Neural crest cell (in vitro differentiated cells): ENCODE measurements at regions not wholly inside any gene's neighbourhood (a gene's known extent, or its start where the extent isn't known, plus 50 kb on each side); places are given as distances from the start of the nearest gene placed in this dataset.

Experiments
- DNase-seq: peaks from one replicate; pipeline ENCODE4 v3.0.0; 2021; ENCODE audit warnings: low read depth, mixed read lengths, low spot score
- H3K27ac Mint-ChIP-seq: one replicate; pipeline ENCODE4 v1.8.0; 2021; ENCODE audit warnings: mild to moderate bottlenecking, mixed read lengths; ENCODE audit not compliant: unreplicated experiment
- H3K27me3 Mint-ChIP-seq: 2 replicates; pipeline ENCODE4 v1.8.0; 2021; ENCODE audit warnings: low read depth, mild to moderate bottlenecking, mixed read lengths
- H3K36me3 Mint-ChIP-seq: 2 replicates; pipeline ENCODE4 v1.8.0; 2021; ENCODE audit warnings: low read depth, mild to moderate bottlenecking, mixed read lengths
- H3K4me1 Mint-ChIP-seq: 2 replicates; pipeline ENCODE4 v1.8.0; 2021; ENCODE audit warnings: mixed read lengths
- H3K4me3 Mint-ChIP-seq: one replicate; pipeline ENCODE4 v1.8.0; 2021; ENCODE audit warnings: mild to moderate bottlenecking, mixed read lengths
- H3K9me3 Mint-ChIP-seq: 2 replicates; pipeline ENCODE4 v1.8.0; 2021; ENCODE audit warnings: mixed read lengths
- CTCF ChIP-seq: fragments of 200-600 bp; sonication (generic); conservative IDR thresholded peaks from 2 replicates; pipeline ENCODE4 v1.5.0; 2021; ENCODE audit warnings: antibody characterized with exemption, mild to moderate bottlenecking

GRCh38 chr10:88107296-88108097, 244.1 kb downstream of the PTEN start:
- H3K4me1 Mint-ChIP-seq = no peaks in the 10 kb centered on the region

GRCh38 chr10:88108115-88108610, 244.7 kb downstream of the PTEN start:
- H3K4me3 Mint-ChIP-seq = no peak overlapping the region
- H3K36me3 Mint-ChIP-seq = no peaks in the 10 kb centered on the region
- no peak for DNase-seq
- no peak for TF ChIP-seq CTCF
- H3K9me3 Mint-ChIP-seq = peaks cover 4% of the 10 kb centered on the region
- H3K27me3 Mint-ChIP-seq = no peaks in the 10 kb centered on the region
- H3K27ac Mint-ChIP-seq = peak overlapping the region; percentile 84
- no peaks in the 10 kb centered on the region for H3K4me1 Mint-ChIP-seq

More at GRCh38 chr10:88107296-88108097, 244.1 kb downstream of the PTEN start:
- peaks cover 4% of the 10 kb centered on the region for H3K9me3 Mint-ChIP-seq
- H3K36me3 Mint-ChIP-seq = no peaks in the 10 kb centered on the region
- no peak overlapping the region for H3K4me3 Mint-ChIP-seq
- no peak overlapping the region for H3K27ac Mint-ChIP-seq
- DNase-seq = no peak
- no peaks in the 10 kb centered on the region for H3K27me3 Mint-ChIP-seq
- no peak for TF ChIP-seq CTCF

GRCh38 chr10:88110355-88110754, 246.9 kb downstream of the PTEN start:
- Mint-ChIP-seq H3K4me3 (no peak overlapping the region), H3K27ac (no peak overlapping the region), H3K36me3 (no peaks in the 10 kb centered on the region), H3K9me3 (peaks cover 6% of the 10 kb centered on the region), H3K4me1 (no peaks in the 10 kb centered on the region), H3K27me3 (no peaks in the 10 kb centered on the region)
- no peak for DNase-seq
- TF ChIP-seq CTCF = no peak

- Mint-ChIP-seq H3K9me3 (peaks cover 6% of the 10 kb centered on the region), H3K27me3 (no peaks in the 10 kb centered on the region), H3K4me3 (no peak overlapping the region), H3K4me1 (no peaks in the 10 kb centered on the region), H3K27ac (no peak overlapping the region), H3K36me3 (no peaks in the 10 kb centered on the region)
- no peak for DNase-seq
- no peak for TF ChIP-seq CTCF
Measured at GRCh38 chr10:88110822-88111221, 247.4 kb downstream of the PTEN start.

GRCh38 chr10:88111294-88111693, 247.9 kb downstream of the PTEN start:
- H3K27ac Mint-ChIP-seq = no peak overlapping the region
- H3K4me3 Mint-ChIP-seq = no peak overlapping the region
- H3K36me3 Mint-ChIP-seq = no peaks in the 10 kb centered on the region
- TF ChIP-seq CTCF = no peak
- no peaks in the 10 kb centered on the region for H3K27me3 Mint-ChIP-seq
- DNase-seq = no peak
- no peaks in the 10 kb centered on the region for H3K4me1 Mint-ChIP-seq
- H3K9me3 Mint-ChIP-seq = peaks cover 6% of the 10 kb centered on the region
